HCT116 (cell line): ENCODE measurements at regions not wholly inside any gene's neighbourhood (a gene's known extent, or its start where the extent isn't known, plus 50 kb on each side); places are given as distances from the start of the nearest gene placed in this dataset.

Source experiments
- ATAC-seq: fragments of 200-7000 bp; cut with Tn5 transposase; 2 replicates; pipeline ENCODE4 v1.9.1; 2020; ENCODE audit warnings: mild to moderate bottlenecking, moderate library complexity
- BruUV-seq: library from RNA; stranded (reverse); fragments of 400-500 nt; replicated peaks from 2 replicates; lab custom pipeline; 2021; lab: Mats Ljungman, UMichigan
- CTCF ChIA-PET: fragments of 300-600 bp; sonication (Branson Sonifier 250); formaldehyde crosslinking; loops from one replicate; lab custom pipeline; 2021; ENCODE audit warnings: antibody characterized with exemption; lab: Charles Lee
- POLR2A ChIA-PET: fragments of 300-600, 350-600 bp; sonication (Branson Sonifier 250); formaldehyde crosslinking; loops from one replicate; lab custom pipeline; 2021; ENCODE audit warnings: antibody characterized with exemption; lab: Charles Lee
- RAD21 ChIA-PET, 2 experiments: fragments of 300-600 bp; sonication (Branson Sonifier 250); formaldehyde crosslinking; loops; one replicate each; lab custom pipeline; 2023; ENCODE audit warnings: low total read pairs in 2 of 2; ENCODE audit not compliant: uncharacterized antibody in 2 of 2, unreplicated experiment in 2 of 2, low non-redundant PET in 1 of 2; lab: Charles Lee
- DNase-seq: peaks from one replicate; pipeline ENCODE4 v3.0.0-alpha.2; 2010; ENCODE audit warnings: low read depth, low spot score
- H2AFZ ChIP-seq: fragments of 200-600 bp; shearing (Covaris generic), sonication (generic); 2 replicates; pipeline ENCODE4 v1.6.1; 2017; ENCODE audit warnings: low read depth, mixed run types, mixed read lengths, antibody characterized with exemption, low read length; ENCODE audit not compliant: poor library complexity, severe bottlenecking
- H3K27ac ChIP-seq: 2 replicates; pipeline ENCODE4 v1.5.1; 2012; ENCODE audit warnings: low read depth, low read length
- H3K27me3 ChIP-seq: fragments of 200-600 bp; sonication (generic); 2 replicates; pipeline ENCODE4 v1.6.1; 2016; ENCODE audit warnings: mixed run types, low read length, mixed read lengths; ENCODE audit not compliant: insufficient read depth
- H3K36me3 ChIP-seq, 2 experiments: fragments of 200-500 bp in 1 of 2; fragments of 200-600 bp in 1 of 2; sonication (Bioruptor generic) in 1 of 2; sonication (generic) in 1 of 2; 2 replicates each; pipeline versions ENCODE4 v1.5.1 to v1.6.1; 2014 to 2016; ENCODE audit warnings: low read length in 2 of 2, inconsistent platforms in 1 of 2, mixed read lengths in 1 of 2, mixed run types in 1 of 2; ENCODE audit not compliant: insufficient read depth in 2 of 2, control insufficient read depth in 1 of 2
- H3K4me1 ChIP-seq, 2 experiments: fragments of 200-600 bp in 1 of 2; sonication (generic) in 1 of 2; 2 replicates each; pipeline versions ENCODE4 v1.5.1 to v1.6.1; 2012 to 2017; ENCODE audit warnings: low read length in 2 of 2, inconsistent platforms in 1 of 2, mild to moderate bottlenecking in 1 of 2, mixed read lengths in 1 of 2, mixed run types in 1 of 2, moderate library complexity in 1 of 2; ENCODE audit not compliant: insufficient read depth in 2 of 2, control insufficient read depth in 1 of 2
- H3K4me2 ChIP-seq: fragments of 200-600 bp; sonication (generic); 2 replicates; pipeline ENCODE4 v1.6.1; 2017; ENCODE audit warnings: mixed run types, low read length, mixed read lengths
- H3K4me3 ChIP-seq, 2 experiments: fragments of 200-600 bp in 1 of 2; sonication (generic) in 1 of 2; replicated peaks in 1 of 2; 2 replicates each; pipeline ENCODE4 v1.5.1; 2011 to 2016; ENCODE audit warnings: low read length in 2 of 2, control low read depth in 1 of 2, low read depth in 1 of 2, mild to moderate bottlenecking in 1 of 2, mixed read lengths in 1 of 2, mixed run types in 1 of 2
- H3K79me2 ChIP-seq: fragments of 200-600 bp; sonication (generic); 2 replicates; pipeline ENCODE4 v1.6.1; 2017; ENCODE audit warnings: mild to moderate bottlenecking, mixed run types, low read length, moderate library complexity, mixed read lengths; ENCODE audit not compliant: insufficient read depth
- H3K9ac ChIP-seq: fragments of 200-600 bp; sonication (generic); 2 replicates; pipeline ENCODE4 v1.6.1; 2016; ENCODE audit warnings: low read length, mixed read lengths
- H3K9me2 ChIP-seq: fragments of 200-600 bp; sonication (generic), shearing (Covaris generic); 2 replicates; pipeline ENCODE4 v1.6.1; 2017; ENCODE audit warnings: mixed run types, mild to moderate bottlenecking, moderate library complexity; ENCODE audit not compliant: insufficient read depth
- H3K9me3 ChIP-seq, 2 experiments: fragments of 200-500 bp in 1 of 2; fragments of 200-600 bp in 1 of 2; sonication (Bioruptor generic) in 1 of 2; sonication (generic) in 1 of 2; 2 replicates each; pipeline ENCODE4 v1.6.1; 2014 to 2017; ENCODE audit warnings: low read length in 2 of 2, mixed read lengths in 2 of 2, inconsistent platforms in 1 of 2, low read depth in 1 of 2, mild to moderate bottlenecking in 1 of 2, mixed run types in 1 of 2, moderate library complexity in 1 of 2; ENCODE audit not compliant: control insufficient read depth in 1 of 2, insufficient read depth in 1 of 2
- H4K20me1 ChIP-seq: fragments of 200-600 bp; sonication (generic), shearing (Covaris generic); 2 replicates; pipeline ENCODE4 v1.6.1; 2017; ENCODE audit warnings: mixed run types, mild to moderate bottlenecking, moderate library complexity; ENCODE audit not compliant: insufficient read depth
- CEBPB ChIP-seq: IDR thresholded peaks from 2 replicates; pipeline ENCODE4 v1.6.1; 2012; ENCODE audit warnings: low read depth
- EGR1 ChIP-seq: IDR thresholded peaks from 2 replicates; pipeline ENCODE4 v1.6.1; 2012; ENCODE audit warnings: low read depth
- EZH2phosphoT487 ChIP-seq: fragments of 200-600 bp; IDR thresholded peaks from 2 replicates; pipeline ENCODE4 v1.6.1; 2018; ENCODE audit warnings: antibody characterized with exemption, borderline replicate concordance
- FOSL1 ChIP-seq: IDR thresholded peaks from 2 replicates; pipeline ENCODE4 v1.6.1; 2012; ENCODE audit warnings: low read depth
- JUND ChIP-seq: IDR thresholded peaks from 2 replicates; pipeline ENCODE4 v1.6.1; 2012
- POLR2A ChIP-seq: IDR thresholded peaks from 2 replicates; pipeline ENCODE4 v1.7.0; 2011; ENCODE audit warnings: borderline replicate concordance; ENCODE audit not compliant: insufficient read depth, insufficient read length; ENCODE audit errors: extremely low read depth
- RAD21 ChIP-seq: IDR thresholded peaks from 2 replicates; pipeline ENCODE4 v1.6.1; 2012; ENCODE audit warnings: low read depth, mild to moderate bottlenecking
- SIN3A ChIP-seq: IDR thresholded peaks from 2 replicates; pipeline ENCODE4 v1.6.1; 2012; ENCODE audit warnings: low read depth
- SP1 ChIP-seq: IDR thresholded peaks from 2 replicates; pipeline ENCODE4 v1.6.1; 2012; ENCODE audit warnings: low read depth
- SRF ChIP-seq: IDR thresholded peaks from 2 replicates; pipeline ENCODE4 v1.6.1; 2012; ENCODE audit warnings: low read depth
- TCF7L2 ChIP-seq: IDR thresholded peaks from 2 replicates; pipeline ENCODE4 v1.7.0; 2011; ENCODE audit warnings: borderline replicate concordance, inconsistent platforms; ENCODE audit not compliant: insufficient read depth, insufficient read length; ENCODE audit errors: extremely low read depth
- ZFX ChIP-seq: fragments of 450-650 bp; IDR thresholded peaks from 2 replicates; pipeline ENCODE4 v1.6.1; 2017
- ZNF274 ChIP-seq: fragments of 200-500 bp; sonication (Bioruptor generic); IDR thresholded peaks from 2 replicates; pipeline ENCODE4 v1.6.1; 2014; ENCODE audit warnings: mild to moderate bottlenecking, low read depth, low read length, inconsistent platforms
- intact Hi-C: fragments of 100-400 bp; cut with micrococcal nuclease; formaldehyde crosslinking; loops from 2 replicates; pipeline ENCODE4 v1.10.0; 2022
- TF ChIP-seq, protein P1 (sequence below): IDR thresholded peaks from 2 replicates; pipeline ENCODE4 v1.6.1; 2011; ENCODE audit warnings: mild to moderate bottlenecking, low read length, moderate library complexity; ENCODE audit not compliant: insufficient replicate concordance; ENCODE audit errors: extremely low read depth
- TF ChIP-seq, protein P2 (sequence below): IDR thresholded peaks from 2 replicates; pipeline ENCODE4 v1.6.1; 2012

DNA sequence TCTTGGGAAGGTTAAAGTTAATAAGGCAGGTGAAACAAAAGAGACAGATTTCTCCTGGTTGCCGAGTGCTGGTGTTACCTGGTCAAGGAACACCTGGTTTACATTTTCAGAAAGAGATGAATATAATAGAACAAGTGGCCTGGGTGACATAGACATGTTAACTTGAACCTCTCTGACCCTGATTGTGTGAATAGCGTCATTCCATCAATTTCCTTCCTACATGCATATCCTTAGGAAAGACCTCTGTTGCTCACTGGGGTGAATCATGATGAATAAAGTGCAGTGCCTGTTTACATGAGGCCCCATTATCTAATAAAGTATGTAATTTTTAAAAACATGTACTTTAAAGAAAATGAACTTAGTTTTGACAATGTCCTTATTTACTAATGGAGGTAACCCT lies 1822.9 kb upstream of the FLRT2 start:
- Histone ChIP-seq H3K4me3 (no peak overlapping the region), H3K36me3 (no peaks in the 10 kb centered on the region), H3K4me1 (no peaks in the 10 kb centered on the region), H3K9ac (no peak overlapping the region), H2AFZ (no peak overlapping the region), H3K79me2 (no peaks in the 10 kb centered on the region), H3K4me2 (no peak overlapping the region)
- no TSS peak for BruUV-seq
- RAD21 ChIA-PET = no interaction called here
- DNase-seq = no peak
- no peak for TF ChIP-seq EZH2phosphoT487
- TF ChIP-seq ZFX = no peak
- no peak for TF ChIP-seq FOSL1
- TF ChIP-seq SP1 = no peak
- no peak for TF ChIP-seq EGR1
- TF ChIP-seq, protein P1, sequence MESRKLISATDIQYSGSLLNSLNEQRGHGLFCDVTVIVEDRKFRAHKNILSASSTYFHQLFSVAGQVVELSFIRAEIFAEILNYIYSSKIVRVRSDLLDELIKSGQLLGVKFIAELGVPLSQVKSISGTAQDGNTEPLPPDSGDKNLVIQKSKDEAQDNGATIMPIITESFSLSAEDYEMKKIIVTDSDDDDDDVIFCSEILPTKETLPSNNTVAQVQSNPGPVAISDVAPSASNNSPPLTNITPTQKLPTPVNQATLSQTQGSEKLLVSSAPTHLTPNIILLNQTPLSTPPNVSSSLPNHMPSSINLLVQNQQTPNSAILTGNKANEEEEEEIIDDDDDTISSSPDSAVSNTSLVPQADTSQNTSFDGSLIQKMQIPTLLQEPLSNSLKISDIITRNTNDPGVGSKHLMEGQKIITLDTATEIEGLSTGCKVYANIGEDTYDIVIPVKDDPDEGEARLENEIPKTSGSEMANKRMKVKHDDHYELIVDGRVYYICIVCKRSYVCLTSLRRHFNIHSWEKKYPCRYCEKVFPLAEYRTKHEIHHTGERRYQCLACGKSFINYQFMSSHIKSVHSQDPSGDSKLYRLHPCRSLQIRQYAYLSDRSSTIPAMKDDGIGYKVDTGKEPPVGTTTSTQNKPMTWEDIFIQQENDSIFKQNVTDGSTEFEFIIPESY = no peak
- TF ChIP-seq TCF7L2 = no peak
- no peak for TF ChIP-seq ZNF274
- TF ChIP-seq SRF = no peak
- TF ChIP-seq, protein P2, sequence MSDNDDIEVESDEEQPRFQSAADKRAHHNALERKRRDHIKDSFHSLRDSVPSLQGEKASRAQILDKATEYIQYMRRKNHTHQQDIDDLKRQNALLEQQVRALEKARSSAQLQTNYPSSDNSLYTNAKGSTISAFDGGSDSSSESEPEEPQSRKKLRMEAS = no peak
- TF ChIP-seq JUND = no peak
- TF ChIP-seq POLR2A = no peak
- TF ChIP-seq SIN3A = no peak
- no peak for TF ChIP-seq CEBPB
- no peak for TF ChIP-seq RAD21
- TF ChIP-seq, all 23 proteins: peak for 0
- intact Hi-C loops = no loop called here
- no peak for ATAC-seq
- POLR2A ChIA-PET = no interaction called here
- H4K20me1 ChIP-seq = no peaks in the 10 kb centered on the region
- no peaks in the 10 kb centered on the region for H3K9me2 ChIP-seq
- CTCF ChIA-PET = no interaction called here
- no peak overlapping the region for H3K27ac ChIP-seq
- no peaks in the 10 kb centered on the region for H3K27me3 ChIP-seq
- peaks cover 5 to 7% of the 10 kb centered on the region in 2 experiments; a peak in 3 of 4 replicates for H3K9me3 ChIP-seq
